ENCODE measurements at regions not wholly inside any gene's neighbourhood (a gene's known extent, or its start where the extent isn't known, plus 50 kb on each side); places are given as distances from the start of the nearest gene placed in this dataset.
A peak's percentile ranks its signal among the peaks of the same experiment; 100 is the strongest.
"Not testable (repeated sequence)": the region's sequence is repeated elsewhere in the genome, so short reads cannot be mapped to it uniquely, and the experiment has no call there.

DNA sequence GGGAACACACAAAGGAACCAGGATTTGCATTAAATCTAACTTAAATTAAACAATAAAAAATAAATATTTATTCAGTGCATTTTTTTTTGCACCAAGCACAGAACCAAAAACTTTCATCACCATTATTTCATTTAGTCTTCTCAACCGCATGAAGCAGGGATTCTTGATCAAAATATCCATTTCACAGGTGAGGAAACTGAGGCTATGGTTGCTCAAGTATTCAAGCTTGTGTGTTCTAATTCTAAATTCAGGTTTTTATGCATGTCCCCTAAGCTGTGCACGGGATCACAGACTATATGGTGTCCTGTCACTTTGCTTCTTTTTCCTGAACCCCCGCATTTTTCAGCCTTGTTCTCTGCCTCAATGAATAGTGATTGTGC, 64.3 kb upstream of the BCL6 start:
- TF ChIP-seq, protein P1, sequence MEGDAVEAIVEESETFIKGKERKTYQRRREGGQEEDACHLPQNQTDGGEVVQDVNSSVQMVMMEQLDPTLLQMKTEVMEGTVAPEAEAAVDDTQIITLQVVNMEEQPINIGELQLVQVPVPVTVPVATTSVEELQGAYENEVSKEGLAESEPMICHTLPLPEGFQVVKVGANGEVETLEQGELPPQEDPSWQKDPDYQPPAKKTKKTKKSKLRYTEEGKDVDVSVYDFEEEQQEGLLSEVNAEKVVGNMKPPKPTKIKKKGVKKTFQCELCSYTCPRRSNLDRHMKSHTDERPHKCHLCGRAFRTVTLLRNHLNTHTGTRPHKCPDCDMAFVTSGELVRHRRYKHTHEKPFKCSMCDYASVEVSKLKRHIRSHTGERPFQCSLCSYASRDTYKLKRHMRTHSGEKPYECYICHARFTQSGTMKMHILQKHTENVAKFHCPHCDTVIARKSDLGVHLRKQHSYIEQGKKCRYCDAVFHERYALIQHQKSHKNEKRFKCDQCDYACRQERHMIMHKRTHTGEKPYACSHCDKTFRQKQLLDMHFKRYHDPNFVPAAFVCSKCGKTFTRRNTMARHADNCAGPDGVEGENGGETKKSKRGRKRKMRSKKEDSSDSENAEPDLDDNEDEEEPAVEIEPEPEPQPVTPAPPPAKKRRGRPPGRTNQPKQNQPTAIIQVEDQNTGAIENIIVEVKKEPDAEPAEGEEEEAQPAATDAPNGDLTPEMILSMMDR (IDR thresholded peaks at IDR 0.05; ENCODE audit: low read depth, low read length, missing control alignments): no peak
- no peak overlapping the region for H3K4me3 ChIP-seq (replicated peaks; ENCODE audit: low read depth, low read length)
- no peak for DNase-seq (ENCODE audit: extremely low read depth, low read depth)

DNA sequence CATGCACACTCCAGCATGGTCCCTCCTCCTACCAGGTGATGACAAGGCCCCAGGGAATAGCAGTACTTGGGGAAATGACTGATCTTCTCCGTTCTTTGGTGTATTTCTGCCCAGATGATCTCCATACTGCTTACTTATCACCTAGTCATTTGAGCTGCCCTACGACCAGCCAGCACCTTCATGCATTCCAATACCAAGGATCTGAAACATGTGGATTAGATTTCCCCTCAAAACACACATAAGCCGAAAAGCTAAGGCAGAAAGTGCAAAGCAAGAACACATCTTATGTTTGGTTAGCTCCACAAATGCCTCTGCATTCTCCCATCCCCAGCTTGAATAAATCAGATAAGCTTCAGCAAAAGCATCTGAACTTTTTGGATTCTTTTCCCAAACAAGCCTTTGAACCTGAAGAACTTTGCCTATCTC, 64.8 kb upstream of the BCL6 start:
- H3K4me3 ChIP-seq (replicated peaks; ENCODE audit: low read depth, low read length): no peak overlapping the region
- TF ChIP-seq, protein P1 (IDR thresholded peaks at IDR 0.05; ENCODE audit: low read depth, low read length, missing control alignments): no peak
- no peak for DNase-seq (ENCODE audit: extremely low read depth, low read depth)

DNA sequence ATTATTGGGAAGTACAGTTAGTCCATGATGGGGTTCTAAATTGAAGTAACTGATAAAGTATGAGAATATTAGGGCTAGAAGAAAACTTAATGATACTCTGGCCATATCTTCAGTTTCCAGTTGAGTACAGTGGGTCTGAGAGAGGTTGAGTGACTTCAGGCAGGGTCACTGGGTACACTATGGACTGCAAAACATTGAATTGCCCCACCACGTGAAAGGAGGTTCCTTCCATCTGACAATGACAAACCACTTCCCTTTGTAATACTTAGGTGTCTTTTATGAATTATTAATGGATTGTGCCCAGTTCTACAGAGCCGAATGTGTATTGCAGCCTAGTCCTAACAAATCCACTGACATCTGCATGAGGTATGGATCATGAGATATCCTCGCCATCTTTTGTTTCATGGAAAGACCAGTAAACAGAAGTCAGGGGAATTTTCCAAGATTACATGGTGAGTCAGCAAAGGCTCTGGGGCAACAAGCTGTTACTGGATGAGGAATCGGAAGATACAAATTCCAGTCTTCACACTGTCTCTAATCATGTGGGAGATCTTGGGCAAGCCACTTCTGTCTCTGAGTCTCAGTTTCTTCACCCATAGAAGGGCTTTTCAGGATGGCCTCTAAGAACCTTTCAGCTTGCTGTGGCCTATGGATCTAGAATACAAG, 66.5 kb upstream of the BCL6 start:
- DNase-seq (ENCODE audit: extremely low read depth, low read depth): peak; percentile 16
- TF ChIP-seq, protein P1 (IDR thresholded peaks at IDR 0.05; ENCODE audit: low read depth, low read length, missing control alignments): no peak

DNA sequence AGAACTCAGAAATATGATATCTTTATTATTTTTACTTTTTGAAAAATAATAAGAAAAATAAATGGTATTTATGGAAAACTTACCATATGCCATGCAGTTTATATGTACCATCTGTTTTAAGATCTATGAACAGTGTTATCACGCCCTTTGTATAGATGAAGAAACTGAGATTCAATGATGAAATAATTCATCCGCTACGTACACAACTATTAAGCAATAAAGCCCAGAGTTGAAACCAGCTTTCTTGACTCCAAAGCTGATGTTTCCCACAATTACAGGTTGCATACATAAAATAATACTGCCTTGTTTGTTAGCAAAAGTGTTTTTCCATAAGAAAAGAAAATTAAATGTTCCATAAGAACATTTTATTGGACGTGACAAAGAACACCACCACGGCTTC, 67.2 kb upstream of the BCL6 start:
- no peak overlapping the region for H3K4me3 ChIP-seq (replicated peaks; ENCODE audit: low read depth, low read length)
- no peak for DNase-seq (ENCODE audit: extremely low read depth, low read depth)
- TF ChIP-seq, protein P1 (IDR thresholded peaks at IDR 0.05; ENCODE audit: low read depth, low read length, missing control alignments): no peak

More for the DNA sequence above, 66.5 kb upstream of the BCL6 start:
- H3K4me3 ChIP-seq (replicated peaks; ENCODE audit: low read depth, low read length): no peak overlapping the region

DNA sequence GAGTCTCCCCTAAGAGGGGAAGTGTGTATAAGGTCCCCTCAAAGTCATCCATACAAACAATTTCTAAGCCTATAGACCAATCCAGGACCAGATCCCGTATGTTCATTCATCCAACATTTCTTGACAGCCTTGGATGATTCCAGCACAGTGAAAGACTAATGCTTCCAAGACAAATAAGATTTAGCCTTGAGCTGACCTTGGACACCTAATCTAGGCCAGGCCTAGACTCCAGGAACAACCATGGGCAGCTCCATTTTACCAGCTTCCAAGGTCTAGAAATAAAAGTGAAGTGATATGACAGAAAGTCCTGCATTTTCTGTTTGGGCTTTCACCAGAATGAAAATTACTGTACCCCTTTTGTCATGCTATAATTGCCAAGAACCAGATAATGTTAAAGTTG, 67.9 kb upstream of the BCL6 start:
- DNase-seq (ENCODE audit: extremely low read depth, low read depth): no peak
- no peak overlapping the region for H3K4me3 ChIP-seq (replicated peaks; ENCODE audit: low read depth, low read length)
- TF ChIP-seq, protein P1 (IDR thresholded peaks at IDR 0.05; ENCODE audit: low read depth, low read length, missing control alignments): no peak

DNA sequence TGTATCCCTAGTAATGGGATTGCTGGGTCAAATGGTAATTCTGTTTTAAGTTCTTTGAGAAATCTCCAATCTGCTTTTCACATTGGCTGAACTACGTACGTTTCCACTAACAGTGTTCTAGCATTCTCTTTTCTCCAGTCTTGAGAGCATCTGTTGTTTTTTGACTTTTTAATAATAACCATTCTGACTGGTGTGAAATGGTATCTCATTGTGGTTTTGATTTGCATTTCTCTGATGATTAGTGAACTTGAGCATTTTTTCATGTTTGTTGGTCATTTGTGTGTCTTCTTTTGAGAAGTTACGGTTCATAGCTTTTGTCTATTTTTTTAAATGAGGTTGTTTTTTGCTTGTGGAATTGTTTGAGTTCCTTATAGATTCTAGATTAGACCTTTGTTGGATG, 72.5 kb upstream of the BCL6 start:
- DNase-seq (ENCODE audit: extremely low read depth, low read depth); H3K4me3 ChIP-seq (replicated peaks; ENCODE audit: low read depth, low read length): not testable (repeated sequence)

DNA sequence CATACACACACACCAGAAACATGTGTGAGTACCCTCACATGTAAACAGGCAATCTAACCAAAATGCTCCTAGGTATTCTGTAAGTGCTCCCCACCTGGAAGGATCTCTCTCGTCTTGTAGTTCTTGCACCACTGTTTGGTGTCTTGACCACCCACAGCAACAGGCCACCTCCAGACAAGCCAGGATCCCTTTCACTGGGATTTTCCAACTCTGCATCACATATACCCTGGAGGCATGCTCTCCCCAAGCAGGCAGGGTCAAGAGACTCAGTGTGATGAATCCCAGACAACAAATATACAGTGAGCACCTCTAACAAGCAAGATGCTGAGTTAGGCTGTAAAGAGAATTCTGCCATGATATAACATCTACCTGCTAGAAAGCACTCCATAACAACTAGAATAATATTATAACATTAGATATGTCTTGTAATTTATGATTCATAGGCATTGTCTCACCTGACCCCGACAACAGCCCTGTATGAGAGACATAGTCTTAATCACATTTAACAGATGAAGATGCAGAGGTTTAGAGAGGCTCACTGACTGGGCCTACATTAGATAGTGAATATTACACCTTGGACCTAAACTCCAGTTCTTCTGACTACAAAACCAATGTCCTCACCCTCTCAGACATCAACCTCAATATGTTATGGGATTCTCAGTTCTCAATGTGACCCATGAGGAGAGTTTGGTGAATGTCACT, 76.5 kb upstream of the BCL6 start:
- H3K4me3 ChIP-seq (replicated peaks; ENCODE audit: low read depth, low read length): no peak overlapping the region
- TF ChIP-seq, protein P1 (IDR thresholded peaks at IDR 0.05; ENCODE audit: low read depth, low read length, missing control alignments): no peak
- DNase-seq (ENCODE audit: extremely low read depth, low read depth): no peak
